Neural progenitor cell (in vitro differentiated cells): ENCODE measurements at regions not wholly inside any gene's neighbourhood (a gene's known extent, or its start where the extent isn't known, plus 50 kb on each side); places are given as distances from the start of the nearest gene placed in this dataset.

Experiments
- DNase-seq: peaks from one replicate; pipeline ENCODE4 v3.0.0-alpha.2; 2016; ENCODE audit warnings: low spot score
- H2AFZ ChIP-seq: fragments of 200-600 bp; sonication (generic); replicated peaks from 2 replicates; pipeline ENCODE4 v1.6.1; 2016; ENCODE audit warnings: antibody characterized with exemption
- H3F3A ChIP-seq: fragments of 200-600 bp; sonication (generic); 2 replicates; pipeline ENCODE4 v1.6.1; 2016; ENCODE audit warnings: antibody characterized with exemption, low read depth
- H3K27ac ChIP-seq: fragments of 200-600 bp; sonication (generic); 2 replicates; pipeline ENCODE4 v1.5.1; 2016; ENCODE audit warnings: mild to moderate bottlenecking
- H3K27me3 ChIP-seq: fragments of 200-600 bp; sonication (generic); 2 replicates; pipeline ENCODE4 v1.6.1; 2016; ENCODE audit warnings: mild to moderate bottlenecking, moderate library complexity
- H3K36me3 ChIP-seq: fragments of 200-600 bp; sonication (generic); 2 replicates; pipeline ENCODE4 v1.5.1; 2016
- H3K4me1 ChIP-seq: fragments of 200-600 bp; sonication (generic); 2 replicates; pipeline ENCODE4 v1.6.1; 2016; ENCODE audit warnings: mixed run types
- H3K4me2 ChIP-seq: fragments of 200-600 bp; sonication (generic); 2 replicates; pipeline ENCODE4 v1.6.1; 2016
- H3K4me3 ChIP-seq: fragments of 200-600 bp; sonication (generic); 2 replicates; pipeline ENCODE4 v1.5.1; 2016
- H3K79me2 ChIP-seq: fragments of 200-600 bp; sonication (generic); 2 replicates; pipeline ENCODE4 v1.6.1; 2016; ENCODE audit warnings: low read depth
- H3K9ac ChIP-seq: fragments of 200-600 bp; sonication (generic); 2 replicates; pipeline ENCODE4 v1.6.1; 2016
- H3K9me3 ChIP-seq: fragments of 200-600 bp; sonication (generic); 2 replicates; pipeline ENCODE4 v1.5.1; 2016; ENCODE audit warnings: low read depth
- H4K20me1 ChIP-seq: fragments of 200-600 bp; sonication (generic); 2 replicates; pipeline ENCODE4 v1.6.1; 2016; ENCODE audit warnings: low read depth
- H3K27ac Mint-ChIP-seq: 3 replicates; pipeline ENCODE4 v1.8.0; 2021; ENCODE audit warnings: mixed read lengths
- H3K27me3 Mint-ChIP-seq: 2 replicates; pipeline ENCODE4 v1.8.0; 2022; ENCODE audit warnings: low read depth, mild to moderate bottlenecking, inconsistent platforms, moderate library complexity, mixed read lengths; ENCODE audit not compliant: insufficient read depth
- H3K36me3 Mint-ChIP-seq: 3 replicates; pipeline ENCODE4 v1.8.0; 2021; ENCODE audit warnings: mixed read lengths
- H3K4me1 Mint-ChIP-seq: 3 replicates; pipeline ENCODE4 v1.8.0; 2021; ENCODE audit warnings: mixed read lengths
- H3K4me3 Mint-ChIP-seq: 3 replicates; pipeline ENCODE4 v1.8.0; 2021; ENCODE audit warnings: mild to moderate bottlenecking, moderate library complexity, mixed read lengths
- H3K9me3 Mint-ChIP-seq: 3 replicates; pipeline ENCODE4 v1.8.0; 2020; ENCODE audit warnings: mixed read lengths
- CTCF ChIP-seq: fragments of 200-600 bp; sonication (generic); IDR thresholded peaks from 2 replicates; pipeline ENCODE4 v1.5.1; 2017; ENCODE audit warnings: antibody characterized with exemption, mild to moderate bottlenecking
- EZH2 ChIP-seq: fragments of 200-600 bp; sonication (generic); IDR thresholded peaks from 2 replicates; pipeline ENCODE4 v1.6.1; 2017; ENCODE audit warnings: antibody characterized with exemption, mild to moderate bottlenecking, moderate library complexity
- EZH2phosphoT487 ChIP-seq: fragments of 200-600 bp; sonication (generic); IDR thresholded peaks from 2 replicates; pipeline ENCODE4 v1.6.1; 2017; ENCODE audit warnings: antibody characterized with exemption

GRCh38 chr5:98193921-98194760 lies 579.3 kb upstream of the RGMB start:
- no peaks in the 10 kb centered on the region for H3K79me2 ChIP-seq
- Mint-ChIP-seq H3K9me3 (no peaks in the 10 kb centered on the region), H3K27me3 (no peaks in the 10 kb centered on the region), H3K36me3 (no peaks in the 10 kb centered on the region), H3K27ac (no peak overlapping the region), H3K4me1 (no peaks in the 10 kb centered on the region), H3K4me3 (no peak overlapping the region)
- no peak overlapping the region for H3K9ac ChIP-seq
- no peaks in the 10 kb centered on the region for H3K36me3 ChIP-seq
- no peak overlapping the region for H3K4me2 ChIP-seq
- no peak overlapping the region for H3K27ac ChIP-seq
- no peaks in the 10 kb centered on the region for H3K9me3 ChIP-seq
- H4K20me1 ChIP-seq, result no peaks in the 10 kb centered on the region
- H3K4me1 ChIP-seq, result no peaks in the 10 kb centered on the region
- DNase-seq, result no peak
- no peak overlapping the region for H2AFZ ChIP-seq
- TF ChIP-seq CTCF, result no peak
- no peak for TF ChIP-seq EZH2
- TF ChIP-seq EZH2phosphoT487, result no peak
- no peaks in the 10 kb centered on the region for H3K27me3 ChIP-seq
- no peaks in the 10 kb centered on the region for H3F3A ChIP-seq
- H3K4me3 ChIP-seq, result no peak overlapping the region

GRCh38 chr5:98200726-98201541 lies 572.5 kb upstream of the RGMB start:
- no peak overlapping the region for H3K4me2 ChIP-seq
- H3K9ac ChIP-seq, result no peak overlapping the region
- Mint-ChIP-seq H3K36me3 (no peaks in the 10 kb centered on the region), H3K4me1 (no peaks in the 10 kb centered on the region), H3K4me3 (no peak overlapping the region), H3K27me3 (no peaks in the 10 kb centered on the region), H3K27ac (no peak overlapping the region), H3K9me3 (peaks cover 2% of the 10 kb centered on the region)
- TF ChIP-seq EZH2, result no peak
- TF ChIP-seq CTCF, result no peak
- no peak for TF ChIP-seq EZH2phosphoT487
- no peaks in the 10 kb centered on the region for H3K79me2 ChIP-seq
- H3K4me3 ChIP-seq, result no peak overlapping the region
- H4K20me1 ChIP-seq, result no peaks in the 10 kb centered on the region
- DNase-seq, result no peak
- H3F3A ChIP-seq, result no peaks in the 10 kb centered on the region
- H3K27me3 ChIP-seq, result no peaks in the 10 kb centered on the region
- H3K9me3 ChIP-seq, result no peaks in the 10 kb centered on the region
- no peak overlapping the region for H2AFZ ChIP-seq
- no peaks in the 10 kb centered on the region for H3K4me1 ChIP-seq
- H3K27ac ChIP-seq, result no peak overlapping the region
- no peaks in the 10 kb centered on the region for H3K36me3 ChIP-seq

GRCh38 chr5:98204798-98205197 lies 568.7 kb upstream of the RGMB start:
- H3K9me3 ChIP-seq, result no peaks in the 10 kb centered on the region
- Mint-ChIP-seq H3K36me3 (no peaks in the 10 kb centered on the region), H3K27me3 (no peaks in the 10 kb centered on the region), H3K4me1 (no peaks in the 10 kb centered on the region), H3K4me3 (no peak overlapping the region), H3K9me3 (peaks cover 2% of the 10 kb centered on the region), H3K27ac (no peak overlapping the region)
- H3K36me3 ChIP-seq, result no peaks in the 10 kb centered on the region
- H3K4me2 ChIP-seq, result no peak overlapping the region
- H3F3A ChIP-seq, result no peaks in the 10 kb centered on the region
- no peak overlapping the region for H3K4me3 ChIP-seq
- H4K20me1 ChIP-seq, result no peaks in the 10 kb centered on the region
- no peaks in the 10 kb centered on the region for H3K4me1 ChIP-seq
- no peak overlapping the region for H3K9ac ChIP-seq
- no peak for DNase-seq
- H3K27me3 ChIP-seq, result no peaks in the 10 kb centered on the region
- H2AFZ ChIP-seq, result no peak overlapping the region
- no peak overlapping the region for H3K27ac ChIP-seq
- TF ChIP-seq CTCF, result no peak
- no peaks in the 10 kb centered on the region for H3K79me2 ChIP-seq
